A673 (cell line): ENCODE measurements at regions not wholly inside any gene's neighbourhood (a gene's known extent, or its start where the extent isn't known, plus 50 kb on each side); places are given as distances from the start of the nearest gene placed in this dataset.

Experiments used
- BruUV-seq: library from RNA; stranded (reverse); fragments of 400-500 nt; replicated peaks from 2 replicates; lab custom pipeline; 2021; lab: Mats Ljungman, UMichigan
- CTCF ChIA-PET: fragments of 300-600 bp; sonication (Branson Sonifier 250); formaldehyde crosslinking; loops from one replicate; lab custom pipeline; 2022; ENCODE audit warnings: antibody characterized with exemption; lab: Charles Lee
- POLR2A ChIA-PET: fragments of 300-600 bp; sonication (Branson Sonifier 250); formaldehyde crosslinking; loops from one replicate; lab custom pipeline; 2022; ENCODE audit warnings: antibody characterized with exemption; ENCODE audit not compliant: low non-redundant PET; lab: Charles Lee
- DNase-seq: peaks from one replicate; pipeline ENCODE4 v3.0.0-alpha.2; 2015; ENCODE audit warnings: low spot score
- H3K27ac ChIP-seq: fragments of 200-600 bp; sonication (generic); 2 replicates; pipeline ENCODE4 v1.5.1; 2016; ENCODE audit warnings: mixed run types, low read depth, mild to moderate bottlenecking, mixed read lengths, antibody characterized with exemption, low read length; ENCODE audit not compliant: poor library complexity, severe bottlenecking
- H3K27me3 ChIP-seq: fragments of 200-600 bp; sonication (generic); replicated peaks from 2 replicates; pipeline ENCODE4 v1.6.1; 2017; ENCODE audit warnings: mixed run types, low read depth, mild to moderate bottlenecking, mixed read lengths, antibody characterized with exemption, low read length; ENCODE audit not compliant: insufficient read depth, poor library complexity
- H3K36me3 ChIP-seq: fragments of 200-600 bp; sonication (generic); 2 replicates; pipeline ENCODE4 v1.6.1; 2016; ENCODE audit warnings: mixed run types, mild to moderate bottlenecking, mixed read lengths, antibody characterized with exemption, low read length; ENCODE audit not compliant: insufficient read depth, poor library complexity, severe bottlenecking
- H3K4me1 ChIP-seq: fragments of 200-600 bp; sonication (generic); 2 replicates; pipeline ENCODE4 v1.6.1; 2017; ENCODE audit warnings: mixed run types, mild to moderate bottlenecking, mixed read lengths, antibody characterized with exemption, low read length; ENCODE audit not compliant: insufficient read depth, poor library complexity, severe bottlenecking
- H3K4me3 ChIP-seq: fragments of 200-600 bp; sonication (generic); 2 replicates; pipeline ENCODE4 v1.5.1; 2016; ENCODE audit warnings: low read depth, mixed run types, mild to moderate bottlenecking, mixed read lengths, low read length; ENCODE audit not compliant: poor library complexity, severe bottlenecking
- H3K9me3 ChIP-seq: fragments of 200-600 bp; sonication (generic); 2 replicates; pipeline ENCODE4 v1.6.1; 2016; ENCODE audit warnings: mixed run types, low read depth, mild to moderate bottlenecking, mixed read lengths, antibody characterized with exemption, low read length; ENCODE audit not compliant: poor library complexity, severe bottlenecking
- EZH2 ChIP-seq: fragments of 200-600 bp; sonication (generic); IDR thresholded peaks from 2 replicates; pipeline ENCODE4 v1.6.1; 2017; ENCODE audit warnings: borderline replicate concordance, low read depth, mild to moderate bottlenecking, mixed read lengths, antibody characterized with exemption, low read length; ENCODE audit not compliant: poor library complexity, severe bottlenecking
- intact Hi-C: fragments of 100-400 bp; cut with micrococcal nuclease; formaldehyde crosslinking; loops from one replicate; pipeline ENCODE4 v1.10.0; 2022; ENCODE audit not compliant: unreplicated experiment
- TF ChIP-seq, protein P1 (sequence below): fragments of 300-800, 200-600 bp; sonication (generic); conservative IDR thresholded peaks from 2 replicates; pipeline ENCODE4 v1.5.1; 2017; ENCODE audit warnings: low read depth, mild to moderate bottlenecking, antibody characterized with exemption, low read length, moderate library complexity, mixed read lengths

DNA sequence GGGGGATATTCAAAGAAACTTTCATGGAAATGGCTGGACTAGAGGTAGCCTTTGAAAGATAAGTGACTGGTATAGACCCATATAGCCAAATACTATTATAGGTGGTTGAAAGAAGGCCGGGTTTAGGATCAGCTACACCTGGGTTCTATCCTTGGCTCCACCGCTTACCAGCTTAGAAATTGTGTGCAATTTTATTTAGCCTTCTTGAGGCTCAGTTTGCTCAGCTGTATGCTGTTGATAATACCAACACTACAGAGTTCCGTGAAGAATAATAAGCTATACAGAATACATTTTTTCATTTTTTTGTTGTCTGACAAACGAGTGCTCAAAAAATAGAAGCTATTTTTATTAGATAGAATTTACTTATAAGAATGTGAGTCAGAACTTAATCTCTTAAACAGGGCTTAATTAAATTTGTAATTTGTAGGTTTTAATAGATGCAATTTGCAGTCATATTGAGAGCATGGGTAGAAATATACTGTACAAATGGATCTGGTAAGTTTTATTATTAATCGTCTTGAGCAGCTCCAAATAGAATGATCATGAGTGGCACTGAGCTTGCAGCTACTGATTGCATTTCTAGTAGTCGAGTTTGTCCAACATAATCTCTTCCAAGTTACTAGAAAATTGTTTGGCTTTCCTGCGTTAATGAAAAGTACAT is 164.3 kb upstream of the PHYHIPL start:
- POLR2A ChIA-PET, result no interaction called here
- no peaks in the 10 kb centered on the region for H3K36me3 ChIP-seq
- intact Hi-C loops, result no loop called here
- no peak overlapping the region for H3K4me3 ChIP-seq
- H3K4me1 ChIP-seq, result no peaks in the 10 kb centered on the region
- no peak for DNase-seq
- BruUV-seq, result no TSS peak
- TF ChIP-seq, protein P1, sequence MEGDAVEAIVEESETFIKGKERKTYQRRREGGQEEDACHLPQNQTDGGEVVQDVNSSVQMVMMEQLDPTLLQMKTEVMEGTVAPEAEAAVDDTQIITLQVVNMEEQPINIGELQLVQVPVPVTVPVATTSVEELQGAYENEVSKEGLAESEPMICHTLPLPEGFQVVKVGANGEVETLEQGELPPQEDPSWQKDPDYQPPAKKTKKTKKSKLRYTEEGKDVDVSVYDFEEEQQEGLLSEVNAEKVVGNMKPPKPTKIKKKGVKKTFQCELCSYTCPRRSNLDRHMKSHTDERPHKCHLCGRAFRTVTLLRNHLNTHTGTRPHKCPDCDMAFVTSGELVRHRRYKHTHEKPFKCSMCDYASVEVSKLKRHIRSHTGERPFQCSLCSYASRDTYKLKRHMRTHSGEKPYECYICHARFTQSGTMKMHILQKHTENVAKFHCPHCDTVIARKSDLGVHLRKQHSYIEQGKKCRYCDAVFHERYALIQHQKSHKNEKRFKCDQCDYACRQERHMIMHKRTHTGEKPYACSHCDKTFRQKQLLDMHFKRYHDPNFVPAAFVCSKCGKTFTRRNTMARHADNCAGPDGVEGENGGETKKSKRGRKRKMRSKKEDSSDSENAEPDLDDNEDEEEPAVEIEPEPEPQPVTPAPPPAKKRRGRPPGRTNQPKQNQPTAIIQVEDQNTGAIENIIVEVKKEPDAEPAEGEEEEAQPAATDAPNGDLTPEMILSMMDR, result no peak
- no peak for TF ChIP-seq EZH2
- no peaks in the 10 kb centered on the region for H3K9me3 ChIP-seq
- no peak overlapping the region for H3K27ac ChIP-seq
- no peaks in the 10 kb centered on the region for H3K27me3 ChIP-seq
- CTCF ChIA-PET, result no interaction called here

DNA sequence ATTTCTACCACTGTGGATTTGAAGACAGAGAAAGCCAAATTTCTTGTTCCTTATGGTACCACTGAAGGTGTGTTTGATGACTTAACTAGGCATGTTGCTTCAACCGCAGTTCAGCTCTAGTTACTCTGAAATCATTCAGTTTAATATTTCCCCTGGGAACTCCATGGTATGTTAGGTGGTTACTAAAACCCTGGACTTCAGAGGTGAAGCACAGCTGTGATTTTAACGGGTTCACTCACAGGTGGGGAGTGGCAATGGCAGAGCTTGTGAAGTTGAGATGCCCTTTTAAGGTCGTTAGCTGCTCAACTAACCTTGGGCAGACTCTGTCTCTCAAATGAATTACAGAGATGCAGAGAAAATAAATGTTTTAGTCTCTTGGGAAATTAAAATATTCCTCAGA is 163.6 kb upstream of the PHYHIPL start:
- intact Hi-C loops, result no loop called here
- no peak overlapping the region for H3K4me3 ChIP-seq
- H3K9me3 ChIP-seq, result no peaks in the 10 kb centered on the region
- no peaks in the 10 kb centered on the region for H3K4me1 ChIP-seq
- POLR2A ChIA-PET, result no interaction called here
- CTCF ChIA-PET, result no interaction called here
- H3K27me3 ChIP-seq, result no peaks in the 10 kb centered on the region
- H3K36me3 ChIP-seq, result no peaks in the 10 kb centered on the region
- H3K27ac ChIP-seq, result no peak overlapping the region
- DNase-seq, result no peak
- TF ChIP-seq, protein P1, result no peak
- no peak for TF ChIP-seq EZH2
- BruUV-seq, result no TSS peak

DNA sequence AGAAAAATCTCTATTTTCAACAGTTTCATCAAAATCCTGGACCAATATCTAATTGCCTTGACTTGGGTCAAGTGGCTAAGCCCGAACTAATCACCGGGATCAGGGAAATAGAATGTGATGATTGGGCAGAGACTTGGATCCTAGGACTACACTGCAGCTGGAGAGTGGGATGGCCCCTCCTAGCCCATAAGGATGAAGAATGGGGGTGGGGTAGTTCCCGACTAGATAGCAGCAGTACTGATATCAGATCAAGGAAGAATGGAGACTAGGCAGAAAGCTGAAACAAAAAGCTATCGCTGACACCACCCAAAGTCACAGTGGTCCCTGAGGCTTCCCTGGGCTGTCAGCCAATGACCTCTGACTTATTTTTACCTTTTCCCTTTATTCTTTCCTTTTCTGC is 160.4 kb upstream of the PHYHIPL start:
- no peak for TF ChIP-seq EZH2
- TF ChIP-seq, protein P1, result no peak
- ChIA-PET CTCF (interaction anchor here (0.7 kb wide), 1 partner anchor 693 kb away, joined by 5 read pairs; no protein-coding TSS in a partner anchor), POLR2A (no interaction called here)
- Histone ChIP-seq H3K9me3 (no peaks in the 10 kb centered on the region), H3K4me3 (no peak overlapping the region), H3K4me1 (no peaks in the 10 kb centered on the region), H3K27ac (no peak overlapping the region), H3K27me3 (no peaks in the 10 kb centered on the region), H3K36me3 (no peaks in the 10 kb centered on the region)
- no TSS peak for BruUV-seq
- no peak for DNase-seq
- intact Hi-C loops, result no loop called here
